HG03378 (cell line): ENCODE measurements at regions not wholly inside any gene's neighbourhood (a gene's known extent, or its start where the extent isn't known, plus 50 kb on each side); places are given as distances from the start of the nearest gene placed in this dataset.
A peak's percentile ranks its signal among the peaks of the same experiment; 100 is the strongest.

Experiments
- ATAC-seq: cut with Tn5 transposase; IDR thresholded peaks from one replicate; pipeline ENCODE4 v1.9.1; 2021; ENCODE audit warnings: mild to moderate bottlenecking, moderate library complexity; ENCODE audit not compliant: unreplicated experiment

DNA sequence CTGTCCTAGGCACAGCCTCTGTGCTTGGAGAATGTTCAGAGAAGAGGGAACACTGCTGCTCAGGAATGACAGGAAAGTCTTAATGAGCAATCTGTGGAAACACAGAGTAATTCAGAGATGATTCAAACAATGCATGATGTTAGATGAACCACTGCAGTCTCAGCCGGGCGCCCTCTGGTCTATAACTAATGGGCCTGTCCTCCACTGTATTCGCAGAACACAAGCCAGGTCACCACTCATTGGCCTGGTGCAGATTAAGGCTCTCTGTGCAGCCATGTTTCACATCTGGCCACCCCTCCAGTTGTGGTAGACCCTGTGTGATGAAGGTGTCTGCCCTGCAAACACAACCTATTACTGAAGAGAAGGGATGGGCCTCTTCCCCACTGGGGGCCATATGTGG, 281.7 kb upstream of the ROPN1 start:
- no peak for ATAC-seq

DNA sequence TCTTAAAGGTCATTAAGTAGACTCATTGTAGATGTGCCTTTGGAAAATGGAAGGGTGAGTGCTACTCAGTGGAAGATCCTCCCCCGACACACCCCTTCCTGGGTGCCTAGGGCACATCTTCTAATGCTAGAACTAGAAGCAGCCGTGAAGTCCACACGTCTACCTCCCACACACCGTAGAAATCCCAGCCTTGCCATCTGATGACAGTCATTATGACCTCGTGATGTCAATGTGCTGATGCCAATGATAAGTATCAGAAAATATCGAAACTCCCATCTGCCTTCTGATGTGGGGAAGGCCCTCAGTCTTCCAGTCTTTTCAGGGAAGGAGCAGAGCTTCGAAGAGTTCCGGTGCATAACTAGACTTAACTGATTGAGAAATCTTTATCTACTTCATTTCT, 282.1 kb upstream of the ROPN1 start:
- no peak for ATAC-seq

DNA sequence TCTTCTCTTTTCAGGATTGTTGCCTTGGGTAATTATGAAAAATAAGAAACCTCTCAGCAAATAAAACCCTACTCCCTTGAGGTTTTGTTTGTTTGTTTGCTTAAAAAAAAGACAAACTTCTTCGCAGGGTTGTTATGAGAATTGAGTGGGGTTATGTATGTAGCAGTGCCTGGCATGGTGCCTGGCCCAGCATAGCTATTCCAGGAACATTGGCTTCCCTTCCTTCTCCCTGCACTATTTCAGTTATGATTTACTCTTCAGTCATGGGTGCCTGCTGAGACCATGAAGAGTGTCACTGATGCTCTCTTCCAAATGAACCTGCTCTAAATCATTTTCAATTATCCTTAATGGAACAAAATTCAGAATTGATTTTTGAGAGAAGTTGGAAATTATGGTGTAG, 283.5 kb upstream of the ROPN1 start:
- no peak for ATAC-seq

DNA sequence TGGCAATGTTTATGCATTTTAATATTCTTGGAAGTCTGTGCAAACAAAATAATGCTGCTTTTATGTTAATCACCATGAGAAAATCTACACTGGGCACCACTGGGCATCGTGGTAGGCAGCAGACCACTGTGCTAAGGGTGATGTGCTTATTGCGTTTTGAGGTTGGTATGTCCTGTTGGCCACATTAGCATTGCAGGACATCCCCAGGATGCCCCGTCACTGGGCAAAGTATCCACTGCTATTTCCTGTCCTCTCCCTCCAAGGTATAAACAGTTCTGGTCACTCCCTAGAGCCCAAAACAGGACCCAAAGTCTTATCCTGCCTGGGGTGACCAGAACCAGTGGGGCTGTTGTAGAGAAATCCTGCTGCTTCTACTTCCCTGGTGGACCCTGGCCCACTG, 284.2 kb upstream of the ROPN1 start:
- ATAC-seq = no peak

DNA sequence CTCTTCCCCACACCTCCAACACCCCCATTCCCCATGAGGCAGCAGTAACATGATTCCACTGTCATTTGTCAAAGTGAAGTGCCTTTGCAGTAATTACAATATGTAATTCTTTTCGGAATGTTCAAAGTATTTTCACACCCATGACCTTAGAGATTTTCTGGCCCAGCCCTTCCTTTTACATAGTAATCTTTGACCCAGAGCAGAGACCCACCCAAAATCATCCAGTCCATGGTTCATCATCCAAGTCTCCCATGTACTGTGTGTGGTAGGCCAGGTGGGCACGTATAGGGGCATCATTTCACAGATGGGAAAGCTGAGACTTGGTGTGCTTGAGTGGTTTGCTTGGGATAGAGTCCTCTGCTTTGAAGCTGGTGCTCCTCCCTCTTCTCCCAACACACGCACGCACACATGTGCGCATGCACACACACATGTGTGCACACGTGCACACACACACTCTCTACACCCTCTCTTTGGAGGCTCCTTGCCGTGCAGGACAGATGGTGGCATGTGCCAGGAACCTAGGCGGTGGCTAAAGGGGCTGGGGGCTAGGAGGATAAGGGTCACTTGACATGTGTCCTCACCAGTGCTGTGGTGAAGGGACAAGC, 284.7 kb upstream of the ROPN1 start:
- no peak for ATAC-seq

DNA sequence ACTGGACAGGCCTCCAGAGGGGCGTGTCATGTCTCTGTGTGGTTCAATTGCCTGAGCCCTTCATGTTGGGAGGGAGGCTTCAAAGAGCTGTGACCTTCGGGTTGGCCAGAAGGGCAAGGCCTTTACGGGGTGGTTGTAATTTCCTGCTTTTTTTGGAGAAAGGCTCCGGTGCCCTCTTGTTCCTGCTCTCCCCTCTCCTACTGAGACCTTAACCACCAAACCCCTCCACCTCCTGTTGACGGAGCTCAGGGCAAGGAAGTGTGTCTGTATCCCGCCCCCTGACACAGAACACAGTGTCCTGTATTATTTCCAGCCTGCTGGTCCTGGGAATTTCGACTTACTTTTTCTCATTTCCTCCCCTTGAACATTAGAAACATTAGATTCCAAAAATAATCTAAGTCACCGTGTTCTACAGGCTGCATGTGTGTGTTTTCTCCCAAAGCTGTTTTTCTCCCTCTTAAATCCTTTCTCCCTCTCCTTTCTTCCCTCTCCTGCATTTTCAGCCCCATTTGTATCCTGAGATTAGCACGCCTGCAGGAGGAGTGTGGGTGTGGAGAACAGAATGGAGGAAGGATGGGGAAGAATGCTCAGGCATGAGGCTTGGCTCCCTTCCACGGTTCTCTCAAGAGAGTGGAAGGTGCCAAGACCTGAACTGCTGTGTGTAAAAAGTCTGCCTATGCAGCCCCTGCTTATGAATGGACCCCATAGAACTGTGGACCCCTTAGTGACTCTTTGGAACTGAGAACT, 285.4 kb upstream of the ROPN1 start:
- ATAC-seq = no peak

DNA sequence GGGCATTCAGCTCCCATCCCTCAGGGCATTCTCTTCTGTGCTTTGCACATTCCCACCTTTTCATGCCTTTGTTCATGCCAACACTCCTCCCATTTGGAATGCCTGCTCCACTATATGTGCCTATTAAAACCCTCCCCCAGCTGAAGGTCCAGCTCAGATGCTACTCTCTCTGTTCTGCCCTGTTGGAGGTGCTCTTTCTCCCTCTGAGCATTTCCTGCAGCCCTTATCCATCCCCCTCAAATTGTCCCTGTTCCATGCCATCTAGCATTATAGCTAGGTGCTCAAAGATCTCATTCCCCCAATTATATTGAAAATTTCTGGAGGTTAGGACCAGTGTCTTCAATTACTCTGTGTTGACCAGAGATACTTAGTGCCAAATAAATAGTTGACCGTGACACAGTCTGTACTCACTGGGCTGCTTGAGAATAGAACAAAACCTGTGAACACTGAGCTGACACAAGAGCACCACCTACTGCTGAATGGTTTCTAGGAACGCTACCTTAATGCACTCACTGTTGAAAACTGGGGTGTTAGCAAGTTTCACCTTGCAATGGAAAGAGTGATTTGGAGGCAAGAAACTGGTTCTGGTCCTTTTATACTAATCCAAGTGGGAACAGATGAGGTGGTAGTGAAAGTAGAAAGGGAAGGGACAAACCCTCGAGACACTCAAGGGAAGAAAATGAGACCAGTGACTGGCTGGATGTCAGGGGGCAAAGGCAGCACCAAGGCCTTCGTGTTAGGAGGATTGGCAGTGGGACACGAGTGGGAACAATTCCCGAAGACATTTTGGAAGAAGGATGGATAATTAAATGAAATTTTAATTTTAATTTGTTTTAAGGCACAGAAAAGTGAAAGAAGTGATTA, 289.8 kb upstream of the ROPN1 start:
- no peak for ATAC-seq

DNA sequence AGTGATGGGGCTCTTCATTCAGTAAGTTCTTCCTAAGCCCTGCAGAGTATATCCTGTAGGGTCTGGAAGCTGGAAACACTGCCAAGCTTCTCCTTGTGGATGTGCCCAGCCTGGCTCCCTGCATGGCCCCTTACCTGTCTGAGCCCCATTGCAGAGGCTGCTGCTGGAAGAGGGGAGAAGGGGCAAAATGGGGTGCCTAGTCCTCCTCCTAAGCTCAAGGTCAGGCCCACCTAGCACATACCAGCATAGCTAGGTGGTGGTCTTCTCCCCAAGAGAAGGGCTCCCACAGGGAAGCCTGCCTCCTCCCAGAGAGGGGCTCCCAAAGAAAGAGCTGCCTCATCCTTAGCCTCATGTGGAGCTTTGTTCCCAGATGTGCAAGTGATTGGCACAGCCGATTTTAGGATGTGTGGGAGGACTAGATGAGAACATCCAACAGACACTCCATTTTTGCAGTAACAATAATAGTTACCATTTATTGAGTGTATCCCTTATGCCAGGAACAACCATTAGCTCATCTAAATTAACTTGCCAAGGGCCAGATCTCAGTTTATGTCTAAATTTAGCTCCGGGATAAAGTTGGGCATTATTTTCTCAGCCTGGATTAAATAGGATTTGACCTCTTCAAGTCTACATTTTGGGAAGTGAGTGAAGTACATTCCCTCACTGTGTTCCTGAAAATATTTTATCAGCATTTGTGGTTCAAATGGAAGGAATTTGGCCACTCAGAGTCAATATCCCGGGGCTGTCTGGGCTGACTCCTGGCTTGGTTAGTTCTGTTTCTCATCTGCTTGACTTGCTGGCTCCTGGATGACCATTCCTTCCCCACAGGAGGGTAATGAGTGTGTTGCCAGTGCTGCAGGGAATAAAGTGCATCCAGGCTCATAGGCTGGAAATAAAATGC, 291.1 kb upstream of the ROPN1 start:
- no peak for ATAC-seq

DNA sequence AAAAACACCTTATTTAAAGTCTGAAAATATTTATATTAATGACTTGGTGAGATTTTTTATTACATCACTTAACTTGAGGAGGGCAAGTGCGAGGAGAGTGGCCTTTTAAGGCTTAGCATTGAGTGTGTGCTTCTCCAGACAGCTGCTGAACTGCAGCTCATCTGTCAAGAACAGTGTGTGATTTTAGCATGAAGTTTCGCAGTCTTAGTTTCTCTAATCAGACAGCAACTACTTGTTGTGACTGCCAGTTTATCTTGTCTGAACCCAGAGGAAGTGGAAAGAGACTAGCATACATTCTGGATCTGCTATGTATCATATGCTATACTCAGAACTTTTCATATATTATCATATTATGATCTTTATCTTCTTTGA, 291.7 kb upstream of the ROPN1 start:
- ATAC-seq = no peak

DNA sequence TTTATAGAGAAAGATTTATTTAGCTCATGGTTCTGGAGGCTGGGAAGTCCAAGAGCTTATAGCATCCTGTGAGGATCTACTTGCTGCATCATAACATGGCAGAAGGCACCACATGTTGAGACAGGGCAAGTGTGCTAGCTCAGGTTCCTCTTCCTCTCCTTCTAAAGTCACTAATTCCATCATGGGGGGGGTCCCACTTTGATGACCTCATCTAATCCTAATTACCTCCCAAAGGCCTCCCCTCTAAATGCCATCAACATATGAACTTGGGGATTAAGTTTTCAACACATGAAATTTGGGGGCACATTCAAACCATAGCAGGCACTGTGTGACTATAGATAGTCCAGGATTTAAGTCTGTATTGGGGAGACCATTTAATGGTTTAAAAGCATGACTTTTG, 297.1 kb upstream of the ROPN1 start:
- ATAC-seq = no peak

DNA sequence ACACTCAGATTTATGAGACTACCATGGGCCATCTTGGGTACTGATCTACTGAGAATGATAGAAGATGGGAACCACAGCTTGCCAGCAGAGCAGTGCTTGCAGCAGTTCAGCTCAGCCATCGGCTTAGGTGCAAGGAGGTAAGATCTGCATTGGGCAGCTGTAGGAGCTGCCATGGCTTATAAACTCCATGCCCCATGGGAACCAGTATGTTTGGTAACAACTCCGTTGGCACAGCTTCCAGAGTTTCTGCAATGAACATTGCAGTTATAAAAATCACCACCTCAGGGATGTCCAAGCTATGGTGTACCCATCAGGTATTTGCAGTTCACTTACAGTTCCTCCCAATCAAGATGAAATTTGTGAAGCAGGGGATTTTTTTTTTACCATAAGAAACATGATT, 299.1 kb upstream of the ROPN1 start:
- ATAC-seq = no peak

DNA sequence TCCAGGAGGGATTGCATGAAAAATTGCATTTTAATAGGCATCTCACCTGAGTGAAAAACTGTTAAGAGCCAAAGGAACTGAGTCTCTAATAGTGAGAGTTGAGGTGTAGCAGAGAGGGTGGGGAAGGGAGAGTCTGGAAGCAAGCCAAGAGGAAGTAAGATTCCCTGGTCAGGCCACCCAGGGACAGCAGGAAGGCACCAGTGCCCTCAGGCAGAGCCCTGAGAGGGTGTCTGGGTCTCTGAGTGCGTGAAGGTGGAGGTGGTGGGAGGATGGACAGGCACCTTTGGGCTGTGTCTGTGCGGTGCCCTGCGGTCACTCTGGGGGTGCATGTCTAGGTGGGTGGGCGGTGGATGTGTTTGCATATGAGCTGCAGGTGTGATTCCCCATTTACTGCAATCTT, 300.4 kb upstream of the ROPN1 start:
- no peak for ATAC-seq

DNA sequence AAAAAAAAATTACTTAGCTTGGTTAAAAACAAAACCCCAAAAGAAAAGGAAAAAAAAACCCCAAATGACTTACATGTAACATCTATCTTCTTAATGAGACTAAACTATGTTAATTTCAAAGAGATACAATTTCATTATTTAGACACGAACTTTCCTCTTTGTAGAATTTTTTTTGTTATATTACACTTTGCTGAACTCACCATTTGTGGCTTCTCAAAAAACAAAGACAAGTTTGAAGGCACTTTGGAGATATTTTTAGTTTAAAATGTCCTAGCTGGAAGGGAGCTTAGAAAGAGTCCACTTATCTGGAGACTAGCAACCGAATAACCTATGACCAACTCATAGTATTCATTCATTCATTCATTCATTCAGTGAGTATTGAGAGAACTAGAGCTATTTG, 301.7 kb upstream of the ROPN1 start:
- ATAC-seq = no peak

DNA sequence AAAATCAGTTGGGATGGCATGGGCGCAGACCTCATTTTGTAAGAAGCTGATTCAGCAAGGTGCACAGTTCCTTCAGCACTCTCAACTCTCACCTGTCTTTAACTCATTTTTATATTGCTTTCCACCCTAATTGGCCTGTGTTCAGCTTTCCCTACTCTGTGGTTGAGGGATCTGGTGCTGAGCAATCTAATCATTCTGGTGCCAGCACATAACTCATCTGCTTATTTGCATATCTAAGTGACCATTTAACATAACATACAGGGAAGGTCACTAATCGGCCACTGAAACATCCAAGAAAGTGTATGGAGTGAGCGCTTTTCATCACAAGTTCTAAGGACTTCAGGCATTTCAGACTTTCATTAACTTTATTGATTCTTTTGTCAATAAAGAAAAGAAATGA, 303.4 kb upstream of the ROPN1 start:
- ATAC-seq = no peak

DNA sequence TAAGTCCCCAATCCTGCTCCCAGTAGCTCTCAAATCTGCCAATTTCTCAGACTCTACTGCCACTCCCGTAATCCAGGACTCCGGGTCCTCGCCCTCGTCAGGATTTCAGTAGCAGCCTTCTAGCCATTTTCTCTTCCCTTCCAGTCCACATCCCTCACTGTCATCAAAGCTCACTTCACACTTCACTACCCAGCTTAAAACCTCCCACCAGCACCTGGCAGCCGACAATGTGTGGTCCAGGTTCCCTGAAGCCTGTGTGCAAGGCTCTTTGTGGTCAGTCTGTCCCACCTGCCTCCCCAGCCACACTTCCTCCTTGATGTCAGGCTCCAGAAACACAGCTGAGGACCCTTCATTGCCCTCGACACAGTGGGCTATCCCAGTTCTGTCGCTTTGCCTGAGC, 304.5 kb upstream of the ROPN1 start:
- ATAC-seq = no peak

DNA sequence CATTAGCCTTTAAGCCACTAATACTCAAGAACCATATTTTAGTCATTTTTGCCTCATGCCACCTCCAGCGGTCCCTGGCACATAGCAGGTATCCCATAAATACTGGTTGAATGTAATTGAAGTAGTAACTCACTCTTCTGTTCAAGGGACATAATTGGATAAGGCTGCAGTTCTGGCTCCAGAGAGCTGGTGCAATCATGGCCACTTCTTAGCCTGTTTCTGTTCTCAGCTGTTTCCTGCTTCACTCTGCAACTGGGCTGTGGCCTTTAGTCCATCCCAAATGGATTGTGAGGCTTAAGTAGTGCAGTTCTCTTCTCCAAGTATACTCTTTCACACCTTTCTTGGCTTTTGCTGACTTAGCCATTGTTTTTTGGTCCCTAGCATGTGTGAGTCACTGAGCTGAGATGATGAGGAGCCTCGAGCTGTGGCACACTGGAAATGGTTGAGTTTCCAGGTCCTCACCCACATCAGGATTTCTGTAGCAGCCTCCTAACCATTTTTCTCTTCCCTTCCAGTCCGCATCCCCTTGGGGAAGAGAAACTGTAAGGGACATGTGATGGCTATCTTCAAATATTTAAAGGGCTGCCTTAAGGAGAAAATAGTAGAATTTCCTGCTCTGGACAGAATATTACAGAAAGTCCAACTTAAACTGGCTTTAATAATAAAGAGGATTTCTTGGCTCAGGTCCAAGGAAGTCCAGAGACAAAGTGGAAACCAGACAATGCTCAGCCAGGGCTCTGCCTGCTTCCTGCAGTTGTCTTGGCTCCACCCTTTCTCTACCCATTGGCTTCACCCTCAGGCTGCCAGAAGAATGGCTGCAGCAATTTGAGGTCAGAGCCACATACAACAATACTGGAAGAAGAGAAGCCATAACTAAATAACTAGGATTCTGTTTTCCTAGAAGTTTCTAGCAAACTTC, 305.4 kb upstream of the ROPN1 start:
- no peak for ATAC-seq

DNA sequence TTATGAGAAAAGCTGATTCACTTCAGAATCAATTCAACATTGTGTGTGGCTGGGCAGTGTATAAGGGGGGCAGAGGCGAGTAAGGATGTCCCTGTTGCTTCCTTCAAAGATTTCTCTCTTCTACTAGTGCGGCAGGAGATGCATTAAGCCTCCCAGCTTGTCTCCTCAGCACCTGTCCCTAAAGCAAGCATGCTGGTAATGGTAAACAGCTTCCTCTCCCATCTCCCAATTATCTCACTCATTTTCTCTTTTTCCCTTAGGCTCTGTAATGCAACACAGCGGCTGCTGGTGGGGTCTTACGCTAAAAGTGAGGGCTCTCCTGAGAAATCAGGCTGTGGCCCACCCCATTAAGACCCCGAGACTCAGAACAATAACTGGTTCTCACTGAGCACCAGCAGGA, 306.4 kb upstream of the ROPN1 start:
- ATAC-seq = no peak

DNA sequence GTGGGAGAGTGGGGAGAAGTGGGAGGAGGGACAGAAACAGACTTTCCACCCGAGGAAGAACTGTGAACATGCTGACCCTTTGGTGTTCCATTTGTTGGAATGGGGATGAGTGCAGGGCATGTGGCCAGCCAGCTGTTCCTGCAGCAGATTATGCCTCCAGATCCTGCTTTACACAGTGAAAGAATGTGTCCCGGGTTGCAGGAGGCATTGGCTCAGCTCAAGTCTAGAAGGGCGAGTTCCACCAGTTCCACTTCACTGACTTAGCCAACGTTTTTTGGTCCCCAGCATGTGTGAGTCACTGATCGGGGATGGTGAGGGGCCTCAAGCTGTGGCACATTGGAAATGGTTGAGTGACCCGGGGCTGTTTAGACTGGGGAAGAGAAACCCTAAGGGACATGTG, 307.0 kb upstream of the ROPN1 start:
- ATAC-seq = peak; percentile 42

DNA sequence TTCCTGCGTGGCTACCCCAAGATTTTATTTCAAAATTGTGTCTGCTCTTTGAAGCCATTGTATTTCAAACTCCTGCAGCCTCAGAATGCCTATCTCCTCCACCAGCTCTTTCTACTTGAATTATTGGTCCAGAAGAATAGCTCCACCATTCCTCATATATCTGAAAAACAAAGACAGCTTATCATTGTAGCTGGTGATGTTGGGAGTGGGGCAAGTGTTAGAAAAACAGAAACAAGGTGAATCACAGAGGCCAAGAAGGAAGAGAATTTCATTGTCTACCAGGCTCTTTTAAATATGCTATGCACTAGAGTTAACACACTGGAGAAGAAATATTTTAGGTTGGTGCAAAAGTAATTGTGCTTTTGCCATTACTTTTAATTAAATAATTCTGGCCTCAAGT, 307.9 kb upstream of the ROPN1 start:
- no peak for ATAC-seq

DNA sequence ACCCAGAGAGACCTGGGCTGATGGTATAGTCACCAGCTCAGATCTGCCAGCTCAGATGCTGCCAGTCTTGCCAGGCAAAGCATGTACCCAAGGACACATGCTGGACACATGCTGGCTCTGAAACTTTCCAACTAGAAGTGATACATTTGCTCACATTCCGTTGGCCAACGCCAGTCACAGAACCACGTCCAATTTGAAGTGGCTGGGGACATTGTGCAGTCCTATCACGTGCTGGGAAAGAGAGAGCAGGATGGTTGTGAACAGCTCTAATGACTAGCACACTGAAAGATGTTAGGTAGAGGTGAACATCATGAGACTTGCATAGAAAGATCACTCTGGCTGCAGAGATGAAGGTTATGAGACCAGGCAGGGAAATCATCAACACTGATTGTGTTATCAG, 308.5 kb upstream of the ROPN1 start:
- no peak for ATAC-seq
